22Rv1 (cell line): ENCODE measurements at regions not wholly inside any gene's neighbourhood (a gene's known extent, or its start where the extent isn't known, plus 50 kb on each side); places are given as distances from the start of the nearest gene placed in this dataset.

ENCODE experiments used
- CTCF ChIP-seq: fragments of 450-650 bp; IDR thresholded peaks from 2 replicates; pipeline ENCODE4 v1.5.1; 2017; ENCODE audit warnings: mild to moderate bottlenecking
- ZFX ChIP-seq: fragments of 450-650 bp; IDR thresholded peaks from 2 replicates; pipeline ENCODE4 v1.6.1; 2017; ENCODE audit warnings: antibody characterized with exemption, borderline replicate concordance

GRCh38 chr13:105311094-105311493, 1224.4 kb downstream of the EFNB2 start:
- no peak for TF ChIP-seq CTCF
- TF ChIP-seq ZFX = no peak
